GM12872 (cell line): ENCODE measurements at regions not wholly inside any gene's neighbourhood (a gene's known extent, or its start where the extent isn't known, plus 50 kb on each side); places are given as distances from the start of the nearest gene placed in this dataset.
A peak's percentile ranks its signal among the peaks of the same experiment; 100 is the strongest.

ENCODE experiments used
- TF ChIP-seq, protein P1 (sequence below): IDR thresholded peaks from 3 replicates; pipeline ENCODE4 v1.5.1; 2011; ENCODE audit warnings: low read depth, mild to moderate bottlenecking, low read length, moderate library complexity; ENCODE audit not compliant: insufficient read depth

GRCh38 chr6:1226277-1227099 is 85.4 kb upstream of the FOXQ1 start:
- TF ChIP-seq, protein P1, sequence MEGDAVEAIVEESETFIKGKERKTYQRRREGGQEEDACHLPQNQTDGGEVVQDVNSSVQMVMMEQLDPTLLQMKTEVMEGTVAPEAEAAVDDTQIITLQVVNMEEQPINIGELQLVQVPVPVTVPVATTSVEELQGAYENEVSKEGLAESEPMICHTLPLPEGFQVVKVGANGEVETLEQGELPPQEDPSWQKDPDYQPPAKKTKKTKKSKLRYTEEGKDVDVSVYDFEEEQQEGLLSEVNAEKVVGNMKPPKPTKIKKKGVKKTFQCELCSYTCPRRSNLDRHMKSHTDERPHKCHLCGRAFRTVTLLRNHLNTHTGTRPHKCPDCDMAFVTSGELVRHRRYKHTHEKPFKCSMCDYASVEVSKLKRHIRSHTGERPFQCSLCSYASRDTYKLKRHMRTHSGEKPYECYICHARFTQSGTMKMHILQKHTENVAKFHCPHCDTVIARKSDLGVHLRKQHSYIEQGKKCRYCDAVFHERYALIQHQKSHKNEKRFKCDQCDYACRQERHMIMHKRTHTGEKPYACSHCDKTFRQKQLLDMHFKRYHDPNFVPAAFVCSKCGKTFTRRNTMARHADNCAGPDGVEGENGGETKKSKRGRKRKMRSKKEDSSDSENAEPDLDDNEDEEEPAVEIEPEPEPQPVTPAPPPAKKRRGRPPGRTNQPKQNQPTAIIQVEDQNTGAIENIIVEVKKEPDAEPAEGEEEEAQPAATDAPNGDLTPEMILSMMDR = no peak

GRCh38 chr6:1224514-1224913 is 87.4 kb upstream of the FOXQ1 start:
- TF ChIP-seq, protein P1 = no peak

DNA sequence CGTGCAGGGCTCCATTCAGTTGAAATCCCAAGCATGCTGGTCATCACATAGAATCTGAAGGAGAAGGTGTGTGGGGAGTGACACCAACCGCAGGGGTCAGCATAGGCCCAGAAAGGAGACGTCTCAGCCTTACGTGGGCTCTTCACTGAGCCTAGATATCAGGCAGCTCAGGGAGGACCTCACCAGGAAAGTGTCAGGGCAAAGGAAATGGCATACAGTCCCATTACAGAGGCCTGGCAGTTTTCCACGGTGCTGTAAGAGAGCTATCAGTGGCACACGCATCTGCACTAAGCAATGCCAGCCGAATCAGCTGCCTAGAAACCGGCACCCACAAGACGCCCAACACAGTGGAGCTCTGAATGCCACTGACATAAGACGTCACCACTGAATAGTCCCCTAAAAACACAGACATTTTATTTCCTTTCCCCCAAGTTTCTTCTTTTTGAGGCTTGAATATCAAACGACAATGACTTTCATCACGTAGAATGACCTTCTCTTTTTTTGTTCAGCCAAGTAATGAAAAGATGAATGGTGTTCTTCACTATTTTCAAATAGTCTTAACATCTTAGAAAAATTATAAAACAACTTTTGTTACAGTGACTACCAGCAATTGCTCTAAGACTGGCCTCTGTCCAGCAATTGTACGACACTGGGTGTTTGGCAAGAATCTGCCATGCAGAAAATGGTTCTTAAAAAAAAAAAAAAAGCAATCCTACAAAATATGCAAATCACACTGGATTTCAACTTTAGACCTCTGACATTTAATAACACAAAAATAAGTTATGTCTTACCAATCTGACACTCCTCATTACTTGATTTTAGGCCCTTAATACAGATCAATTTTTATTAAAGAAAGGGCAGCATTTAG is 88.9 kb upstream of the FOXQ1 start:
- TF ChIP-seq, protein P1 = no peak

- TF ChIP-seq, protein P1 = no peak
These were observed 94.5 kb upstream of the FOXQ1 start for GRCh38 chr6:1217396-1217795.

GRCh38 chr6:1216488-1216974 is 95.4 kb upstream of the FOXQ1 start:
- TF ChIP-seq, protein P1 = no peak

- TF ChIP-seq, protein P1 = no peak
These were observed 95.9 kb upstream of the FOXQ1 start for GRCh38 chr6:1215884-1216487.

DNA sequence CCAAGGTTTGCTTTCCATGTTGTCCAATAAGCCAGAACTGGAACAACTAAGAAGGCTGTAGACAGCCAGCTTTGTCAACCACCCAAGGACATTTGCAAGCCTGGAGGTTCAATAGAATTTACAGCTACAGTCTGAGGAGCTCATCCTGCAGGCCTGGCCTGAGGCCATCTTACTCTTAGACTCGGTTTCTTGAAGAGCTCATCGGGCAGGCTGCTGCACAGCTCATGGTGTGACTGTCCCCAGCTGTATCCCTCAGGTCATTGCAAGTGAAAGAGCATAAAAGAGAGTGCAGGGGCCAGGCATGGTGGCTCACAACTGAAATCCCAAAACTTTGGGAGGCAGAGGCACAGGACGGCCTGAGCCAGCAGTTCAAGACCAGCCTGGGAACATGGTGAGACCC is 96.9 kb upstream of the FOXQ1 start:
- TF ChIP-seq, protein P1 = 0 out of 3 replicates have a peak, but pooled peaks have one; percentile 4
